ENCODE measurements at regions not wholly inside any gene's neighbourhood (a gene's known extent, or its start where the extent isn't known, plus 50 kb on each side); places are given as distances from the start of the nearest gene placed in this dataset.

GRCh38 chr6:27092316-27092692 lies 155.2 kb upstream of the PRSS16 start:
- Histone ChIP-seq H3K79me2 (ENCODE audit: insufficient read depth, low read length) (no peaks in the 10 kb centered on the region), H3K9me3 (ENCODE audit: low read depth, low read length) (no peaks in the 10 kb centered on the region), H4K20me1 (ENCODE audit: insufficient read depth, low read length) (no peaks in the 10 kb centered on the region), H2AFZ (ENCODE audit: low read length) (peak overlapping the region; percentile 44), H3K4me3 (ENCODE audit: insufficient read depth, low read length) (peak overlapping the region; percentile 57), H3K27ac (ENCODE audit: low read depth, low read length) (no peak overlapping the region), H3K27me3 (ENCODE audit: insufficient read depth, low read length) (no peaks in the 10 kb centered on the region), H3K4me2 (ENCODE audit: insufficient read depth, low read length) (peak overlapping the region; percentile 91), H3K36me3 (ENCODE audit: insufficient read depth, low read length) (no peaks in the 10 kb centered on the region), H3K4me1 (ENCODE audit: insufficient read depth, low read length) (peaks cover 7% of the 10 kb centered on the region)
- peak; percentile 22 for DNase-seq (ENCODE audit: insufficient read length, low spot score, missing footprints)
- no peak for TF ChIP-seq CTCF (IDR thresholded peaks at IDR 0.05; ENCODE audit: extremely low read depth, low read depth, low read length)

GRCh38 chr6:27095914-27096313 lies 151.6 kb upstream of the PRSS16 start:
- Histone ChIP-seq H3K9me3 (ENCODE audit: low read depth, low read length) (no peaks in the 10 kb centered on the region), H2AFZ (ENCODE audit: low read length) (no peak overlapping the region), H3K79me2 (ENCODE audit: insufficient read depth, low read length) (no peaks in the 10 kb centered on the region), H3K4me2 (ENCODE audit: insufficient read depth, low read length) (peak overlapping the region; percentile 90), H3K27me3 (ENCODE audit: insufficient read depth, low read length) (no peaks in the 10 kb centered on the region), H3K36me3 (ENCODE audit: insufficient read depth, low read length) (no peaks in the 10 kb centered on the region), H4K20me1 (ENCODE audit: insufficient read depth, low read length) (no peaks in the 10 kb centered on the region), H3K4me3 (ENCODE audit: insufficient read depth, low read length) (no peak overlapping the region), H3K4me1 (ENCODE audit: insufficient read depth, low read length) (peaks cover 7% of the 10 kb centered on the region), H3K27ac (ENCODE audit: low read depth, low read length) (no peak overlapping the region)
- no peak for DNase-seq (ENCODE audit: insufficient read length, low spot score, missing footprints)
- TF ChIP-seq CTCF (IDR thresholded peaks at IDR 0.05; ENCODE audit: extremely low read depth, low read depth, low read length) = no peak

GRCh38 chr6:27096834-27097511 lies 150.5 kb upstream of the PRSS16 start:
- Histone ChIP-seq H3K4me1 (ENCODE audit: insufficient read depth, low read length) (peaks cover 7% of the 10 kb centered on the region), H2AFZ (ENCODE audit: low read length) (peak overlapping the region; percentile 95), H3K4me3 (ENCODE audit: insufficient read depth, low read length) (peak overlapping the region; percentile 77), H3K79me2 (ENCODE audit: insufficient read depth, low read length) (no peaks in the 10 kb centered on the region), H4K20me1 (ENCODE audit: insufficient read depth, low read length) (no peaks in the 10 kb centered on the region), H3K27me3 (ENCODE audit: insufficient read depth, low read length) (no peaks in the 10 kb centered on the region), H3K27ac (ENCODE audit: low read depth, low read length) (no peak overlapping the region), H3K4me2 (ENCODE audit: insufficient read depth, low read length) (peak overlapping the region; percentile 90), H3K9me3 (ENCODE audit: low read depth, low read length) (no peaks in the 10 kb centered on the region), H3K36me3 (ENCODE audit: insufficient read depth, low read length) (no peaks in the 10 kb centered on the region)
- no peak for TF ChIP-seq CTCF (IDR thresholded peaks at IDR 0.05; ENCODE audit: extremely low read depth, low read depth, low read length)
- DNase-seq (ENCODE audit: insufficient read length, low spot score, missing footprints) = peak; percentile 89

- H3K9me3 ChIP-seq (ENCODE audit: low read depth, low read length) = no peaks in the 10 kb centered on the region
- no peak overlapping the region for H3K4me3 ChIP-seq (ENCODE audit: insufficient read depth, low read length)
- no peak overlapping the region for H3K4me2 ChIP-seq (ENCODE audit: insufficient read depth, low read length)
- H3K27me3 ChIP-seq (ENCODE audit: insufficient read depth, low read length) = no peaks in the 10 kb centered on the region
- no peaks in the 10 kb centered on the region for H3K36me3 ChIP-seq (ENCODE audit: insufficient read depth, low read length)
- no peak for TF ChIP-seq CTCF (IDR thresholded peaks at IDR 0.05; ENCODE audit: extremely low read depth, low read depth, low read length)
- H3K27ac ChIP-seq (ENCODE audit: low read depth, low read length) = no peak overlapping the region
- no peak for DNase-seq (ENCODE audit: insufficient read length, low spot score, missing footprints)
- H3K79me2 ChIP-seq (ENCODE audit: insufficient read depth, low read length) = no peaks in the 10 kb centered on the region
- H2AFZ ChIP-seq (ENCODE audit: low read length) = no peak overlapping the region
- H3K4me1 ChIP-seq (ENCODE audit: insufficient read depth, low read length) = no peaks in the 10 kb centered on the region
- H4K20me1 ChIP-seq (ENCODE audit: insufficient read depth, low read length) = no peaks in the 10 kb centered on the region
Observed at GRCh38 chr6:27098956-27099355, 148.5 kb upstream of the PRSS16 start.

All from osteoblast (primary cell).